ENCODE measurements at regions not wholly inside any gene's neighbourhood (a gene's known extent, or its start where the extent isn't known, plus 50 kb on each side); places are given as distances from the start of the nearest gene placed in this dataset.

GRCh38 chr2:88818381-88818780, 126.9 kb downstream of the RPIA start:
- H3K36me3 Mint-ChIP-seq (ENCODE audit: low read depth), result peaks cover 7% of the 10 kb centered on the region
- peaks cover 1% of the 10 kb centered on the region; the same call in 1 of the 2 replicates for H3K27me3 Mint-ChIP-seq (ENCODE audit: insufficient read depth)
- DNase-seq, result no peak
- TF ChIP-seq, protein P1, sequence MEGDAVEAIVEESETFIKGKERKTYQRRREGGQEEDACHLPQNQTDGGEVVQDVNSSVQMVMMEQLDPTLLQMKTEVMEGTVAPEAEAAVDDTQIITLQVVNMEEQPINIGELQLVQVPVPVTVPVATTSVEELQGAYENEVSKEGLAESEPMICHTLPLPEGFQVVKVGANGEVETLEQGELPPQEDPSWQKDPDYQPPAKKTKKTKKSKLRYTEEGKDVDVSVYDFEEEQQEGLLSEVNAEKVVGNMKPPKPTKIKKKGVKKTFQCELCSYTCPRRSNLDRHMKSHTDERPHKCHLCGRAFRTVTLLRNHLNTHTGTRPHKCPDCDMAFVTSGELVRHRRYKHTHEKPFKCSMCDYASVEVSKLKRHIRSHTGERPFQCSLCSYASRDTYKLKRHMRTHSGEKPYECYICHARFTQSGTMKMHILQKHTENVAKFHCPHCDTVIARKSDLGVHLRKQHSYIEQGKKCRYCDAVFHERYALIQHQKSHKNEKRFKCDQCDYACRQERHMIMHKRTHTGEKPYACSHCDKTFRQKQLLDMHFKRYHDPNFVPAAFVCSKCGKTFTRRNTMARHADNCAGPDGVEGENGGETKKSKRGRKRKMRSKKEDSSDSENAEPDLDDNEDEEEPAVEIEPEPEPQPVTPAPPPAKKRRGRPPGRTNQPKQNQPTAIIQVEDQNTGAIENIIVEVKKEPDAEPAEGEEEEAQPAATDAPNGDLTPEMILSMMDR (IDR thresholded peaks at IDR 0.05), result no peak
- no peak overlapping the region for H3K4me3 Mint-ChIP-seq
- H3K27ac Mint-ChIP-seq, result no peak overlapping the region
- no peaks in the 10 kb centered on the region for H3K4me1 Mint-ChIP-seq (ENCODE audit: low read depth)
- H3K9me3 Mint-ChIP-seq, result peaks cover 10% of the 10 kb centered on the region; the same call in 1 of the 2 replicates

GRCh38 chr2:88824951-88825350, 133.5 kb downstream of the RPIA start:
- Mint-ChIP-seq H3K4me1 (ENCODE audit: low read depth) (no peaks in the 10 kb centered on the region), H3K36me3 (ENCODE audit: low read depth) (no peaks in the 10 kb centered on the region), H3K9me3 (no peaks in the 10 kb centered on the region), H3K27me3 (ENCODE audit: insufficient read depth) (no peaks in the 10 kb centered on the region), H3K27ac (no peak overlapping the region), H3K4me3 (no peak overlapping the region)
- TF ChIP-seq, protein P1 (IDR thresholded peaks at IDR 0.05), result no peak
- no peak for DNase-seq

DNA sequence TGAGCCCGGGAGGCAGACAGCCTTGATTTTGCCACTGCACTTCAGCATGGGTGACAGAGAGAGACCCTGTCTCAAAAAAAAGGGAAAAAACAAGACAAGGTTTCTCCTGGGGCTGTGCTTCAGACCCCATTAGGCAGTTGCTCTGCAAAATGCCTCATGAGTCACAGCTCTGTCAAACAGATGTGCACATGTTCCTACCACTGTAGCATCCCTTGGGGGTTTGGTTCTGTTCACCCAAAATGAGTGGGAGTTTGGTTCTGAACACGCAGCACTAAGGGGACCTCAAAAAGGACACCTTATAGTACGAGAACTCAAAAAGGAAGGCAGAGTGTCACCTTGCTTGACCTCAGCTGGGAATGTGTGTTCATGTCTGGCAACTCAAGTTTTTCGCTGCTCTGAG, 134.9 kb downstream of the RPIA start:
- H3K4me3 Mint-ChIP-seq, result no peak overlapping the region
- H3K9me3 Mint-ChIP-seq, result no peaks in the 10 kb centered on the region
- H3K27me3 Mint-ChIP-seq (ENCODE audit: insufficient read depth), result no peaks in the 10 kb centered on the region
- no peak overlapping the region for H3K27ac Mint-ChIP-seq
- no peaks in the 10 kb centered on the region for H3K36me3 Mint-ChIP-seq (ENCODE audit: low read depth)
- TF ChIP-seq, protein P1 (IDR thresholded peaks at IDR 0.05), result no peak
- H3K4me1 Mint-ChIP-seq (ENCODE audit: low read depth), result peaks cover 4% of the 10 kb centered on the region; the same call in 1 of the 2 replicates
- no peak for DNase-seq

DNA sequence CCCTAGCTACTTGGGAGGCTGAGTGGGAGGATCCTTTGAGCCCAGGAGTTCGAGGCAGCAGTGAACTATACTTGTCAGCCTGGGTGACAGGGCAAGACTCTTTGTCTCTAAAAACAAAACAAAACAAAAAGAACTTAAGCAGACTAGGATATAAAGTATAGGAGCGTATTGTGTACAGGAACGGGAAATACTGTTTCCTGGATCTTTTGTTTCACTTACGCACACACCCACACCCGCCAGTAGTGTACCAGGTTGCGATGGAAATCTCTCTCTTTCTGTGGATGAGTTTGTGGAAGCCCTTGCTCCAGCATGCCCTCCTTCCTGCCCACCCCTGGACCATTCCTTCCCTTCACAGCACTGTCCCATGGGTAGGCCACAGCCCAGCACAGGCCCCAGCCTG, 136.3 kb downstream of the RPIA start:
- Mint-ChIP-seq H3K9me3 (no peaks in the 10 kb centered on the region), H3K4me3 (no peak overlapping the region), H3K27ac (no peak overlapping the region)

GRCh38 chr2:88828397-88829137, 137.1 kb downstream of the RPIA start:
- Mint-ChIP-seq H3K27me3 (ENCODE audit: insufficient read depth) (no peaks in the 10 kb centered on the region), H3K4me3 (no peak overlapping the region), H3K4me1 (ENCODE audit: low read depth) (peaks cover 4% of the 10 kb centered on the region; the same call in 1 of the 2 replicates), H3K9me3 (no peaks in the 10 kb centered on the region), H3K36me3 (ENCODE audit: low read depth) (no peaks in the 10 kb centered on the region), H3K27ac (no peak overlapping the region)
- TF ChIP-seq, protein P1 (IDR thresholded peaks at IDR 0.05), result no peak
- no peak for DNase-seq

More for the DNA sequence above, 136.3 kb downstream of the RPIA start:
- DNase-seq, result no peak
- H3K4me1 Mint-ChIP-seq (ENCODE audit: low read depth), result peaks cover 4% of the 10 kb centered on the region; the same call in 1 of the 2 replicates
- no peaks in the 10 kb centered on the region for H3K36me3 Mint-ChIP-seq (ENCODE audit: low read depth)
- no peaks in the 10 kb centered on the region for H3K27me3 Mint-ChIP-seq (ENCODE audit: insufficient read depth)
- TF ChIP-seq, protein P1 (IDR thresholded peaks at IDR 0.05), result no peak

Measured in HFFc6 (cell line).